ENCODE measurements at regions not wholly inside any gene's neighbourhood (a gene's known extent, or its start where the extent isn't known, plus 50 kb on each side); places are given as distances from the start of the nearest gene placed in this dataset.

DNA sequence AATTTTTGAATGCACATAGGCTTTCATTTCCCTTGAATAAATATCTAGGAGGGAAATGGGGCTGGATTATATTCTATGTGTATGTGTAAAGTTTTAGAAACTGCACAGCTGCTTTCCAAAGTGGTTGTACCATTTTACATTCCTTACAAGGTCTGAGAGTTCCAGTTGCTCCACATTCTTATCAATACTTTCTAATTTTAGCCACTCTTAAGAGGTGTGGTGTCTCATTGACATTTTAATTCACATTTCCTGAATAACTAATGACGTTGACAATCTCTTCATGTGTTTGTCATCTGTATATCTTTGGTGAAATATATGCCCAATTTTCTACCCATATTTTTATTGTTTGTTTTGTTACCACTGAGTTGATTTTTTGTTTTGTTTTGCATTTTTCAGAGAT lies 74.6 kb upstream of the VASH1 start:
- DNase-seq (ENCODE audit: low read depth): no peak
- no peak overlapping the region for H3K4me3 ChIP-seq (ENCODE audit: low read depth, low read length)
- TF ChIP-seq, protein P1, sequence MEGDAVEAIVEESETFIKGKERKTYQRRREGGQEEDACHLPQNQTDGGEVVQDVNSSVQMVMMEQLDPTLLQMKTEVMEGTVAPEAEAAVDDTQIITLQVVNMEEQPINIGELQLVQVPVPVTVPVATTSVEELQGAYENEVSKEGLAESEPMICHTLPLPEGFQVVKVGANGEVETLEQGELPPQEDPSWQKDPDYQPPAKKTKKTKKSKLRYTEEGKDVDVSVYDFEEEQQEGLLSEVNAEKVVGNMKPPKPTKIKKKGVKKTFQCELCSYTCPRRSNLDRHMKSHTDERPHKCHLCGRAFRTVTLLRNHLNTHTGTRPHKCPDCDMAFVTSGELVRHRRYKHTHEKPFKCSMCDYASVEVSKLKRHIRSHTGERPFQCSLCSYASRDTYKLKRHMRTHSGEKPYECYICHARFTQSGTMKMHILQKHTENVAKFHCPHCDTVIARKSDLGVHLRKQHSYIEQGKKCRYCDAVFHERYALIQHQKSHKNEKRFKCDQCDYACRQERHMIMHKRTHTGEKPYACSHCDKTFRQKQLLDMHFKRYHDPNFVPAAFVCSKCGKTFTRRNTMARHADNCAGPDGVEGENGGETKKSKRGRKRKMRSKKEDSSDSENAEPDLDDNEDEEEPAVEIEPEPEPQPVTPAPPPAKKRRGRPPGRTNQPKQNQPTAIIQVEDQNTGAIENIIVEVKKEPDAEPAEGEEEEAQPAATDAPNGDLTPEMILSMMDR (conservative IDR thresholded peaks at IDR 0.05; ENCODE audit: low read depth, low read length): no peak

GRCh38 chr14:76687611-76688382 lies 73.5 kb upstream of the VASH1 start:
- no peak overlapping the region for H3K4me3 ChIP-seq (ENCODE audit: low read depth, low read length)
- TF ChIP-seq, protein P1 (conservative IDR thresholded peaks at IDR 0.05; ENCODE audit: low read depth, low read length): no peak
- peak; percentile 30 for DNase-seq (ENCODE audit: low read depth)

GRCh38 chr14:76688383-76688671 lies 72.9 kb upstream of the VASH1 start:
- no peak overlapping the region for H3K4me3 ChIP-seq (ENCODE audit: low read depth, low read length)
- TF ChIP-seq, protein P1 (conservative IDR thresholded peaks at IDR 0.05; ENCODE audit: low read depth, low read length): no peak
- no peak for DNase-seq (ENCODE audit: low read depth)

- H3K4me3 ChIP-seq (ENCODE audit: low read depth, low read length): no peak overlapping the region
- TF ChIP-seq, protein P1 (conservative IDR thresholded peaks at IDR 0.05; ENCODE audit: low read depth, low read length): no peak
- no peak for DNase-seq (ENCODE audit: low read depth)
These were observed 70.7 kb upstream of the VASH1 start for GRCh38 chr14:76690502-76691105.

DNA sequence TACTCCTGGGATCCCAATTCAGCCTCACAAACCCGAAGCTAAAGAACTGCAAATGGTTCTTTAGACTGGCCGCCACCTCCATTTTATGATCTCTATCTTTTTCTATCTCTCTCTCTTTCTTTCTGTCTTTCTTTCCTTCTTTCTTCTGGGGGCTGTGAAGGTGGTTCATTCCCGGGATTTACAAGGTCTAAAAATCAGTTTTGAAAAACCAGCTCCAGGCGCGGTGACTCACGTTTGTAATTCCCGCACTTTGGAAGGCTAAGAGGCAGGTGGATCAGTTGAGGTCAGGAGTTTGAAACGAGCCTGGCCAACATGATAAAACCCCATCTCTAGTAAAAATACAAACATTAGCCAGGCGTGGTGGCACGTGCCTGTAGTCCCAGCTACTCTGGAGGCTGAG lies 67.2 kb upstream of the VASH1 start:
- DNase-seq (ENCODE audit: low read depth): no peak
- TF ChIP-seq, protein P1 (conservative IDR thresholded peaks at IDR 0.05; ENCODE audit: low read depth, low read length): no peak
- H3K4me3 ChIP-seq (ENCODE audit: low read depth, low read length): no peak overlapping the region

GRCh38 chr14:76695263-76695920 lies 65.9 kb upstream of the VASH1 start:
- no peak for DNase-seq (ENCODE audit: low read depth)
- H3K4me3 ChIP-seq (ENCODE audit: low read depth, low read length): no peak overlapping the region
- TF ChIP-seq, protein P1 (conservative IDR thresholded peaks at IDR 0.05; ENCODE audit: low read depth, low read length): no peak

Data from choroid plexus epithelial cell (primary cell).